Spleen (tissue), 11 donors: ENCODE measurements at regions not wholly inside any gene's neighbourhood (a gene's known extent, or its start where the extent isn't known, plus 50 kb on each side); places are given as distances from the start of the nearest gene placed in this dataset.
"Not testable (repeated sequence)": the region's sequence is repeated elsewhere in the genome, so short reads cannot be mapped to it uniquely, and the experiment has no call there.

Experiments used
- DNase-seq: peaks from one replicate; pipeline ENCODE4 v3.0.0-alpha.2; 2020
- H3K27ac ChIP-seq, 8 donors: fragments of 200-600 bp; sonication (generic) in 7 of 8; 1 replicate in 4 of 8; 2 replicates in 4 of 8; pipeline versions ENCODE4 v1.5.0 to v1.8.0; 2016 to 2021; ENCODE audit warnings: inconsistent platforms in 4 of 8, mild to moderate bottlenecking in 4 of 8, moderate library complexity in 1 of 8
- H3K27me3 ChIP-seq, 7 donors: fragments of 200-600 bp; sonication (generic) in 6 of 7; replicated peaks in 1 of 7; 1 replicate in 4 of 7; 2 replicates in 3 of 7; pipeline versions ENCODE4 v1.5.0 to v1.8.0; 2016 to 2021; ENCODE audit warnings: inconsistent platforms in 3 of 7, mild to moderate bottlenecking in 1 of 7
- H3K36me3 ChIP-seq, 6 donors: fragments of 200-600 bp; sonication (generic) in 5 of 6; 1 replicate in 4 of 6; 2 replicates in 2 of 6; pipeline versions ENCODE4 v1.5.0 to v1.8.0; 2016 to 2021; ENCODE audit warnings: inconsistent platforms in 2 of 6
- H3K4me1 ChIP-seq, 6 donors: fragments of 200-600 bp; sonication (generic) in 5 of 6; 1 replicate in 3 of 6; 2 replicates in 3 of 6; pipeline versions ENCODE4 v1.5.0 to v1.8.0; 2016 to 2021; ENCODE audit warnings: inconsistent platforms in 3 of 6
- H3K4me3 ChIP-seq, 8 donors: fragments of 200-600 bp; sonication (generic) in 7 of 8; 1 replicate in 4 of 8; 2 replicates in 4 of 8; pipeline versions ENCODE4 v1.5.0 to v1.8.0; 2016 to 2021; ENCODE audit warnings: inconsistent platforms in 4 of 8, mild to moderate bottlenecking in 4 of 8, moderate library complexity in 2 of 8
- H3K9me3 ChIP-seq, 8 donors: fragments of 200-600 bp; sonication (generic) in 7 of 8; 1 replicate in 4 of 8; 2 replicates in 4 of 8; pipeline versions ENCODE4 v1.5.0 to v1.8.0; 2016 to 2021; ENCODE audit warnings: inconsistent platforms in 4 of 8
- CTCF ChIP-seq, 11 experiments: fragments of 200-600 bp in 7 of 11; fragments of 450-650 bp in 4 of 11; sonication (generic) in 4 of 11; IDR thresholded peaks in 8 of 11; conservative IDR thresholded peaks in 3 of 11; 1 replicate in 7 of 11; 2 replicates in 4 of 11; pipeline versions ENCODE4 v1.4.0 to v1.8.0; 2016 to 2021; ENCODE audit warnings: antibody characterized with exemption in 11 of 11, inconsistent platforms in 4 of 11, mild to moderate bottlenecking in 1 of 11
- POLR2A ChIP-seq, 3 donors: fragments of 450-650 bp; IDR thresholded peaks; one replicate each; pipeline ENCODE4 v1.5.1; 2017; ENCODE audit warnings: antibody characterized with exemption in 3 of 3, mild to moderate bottlenecking in 1 of 3
- POLR2AphosphoS5 ChIP-seq, 3 donors: sonication (generic); formaldehyde crosslinking; IDR thresholded peaks; one replicate each; pipeline ENCODE4 v1.5.1; 2017; ENCODE audit warnings: antibody characterized with exemption in 3 of 3
- WGBS, 5 donors: extraction: QIAGEN DNeasy Blood & Tissue Kit in 3 of 5; methylation state at CpG; one replicate each; pipeline versions ENCODE4 v1.1.5 to v1.1.7; 2013 to 2018; 5-methylcytosine and 5-hydroxymethylcytosine counted together
- intact Hi-C: fragments of 100-400 bp; cut with DNase I; formaldehyde crosslinking; loops from one replicate; pipeline ENCODE4 v1.15.0; 2023; ENCODE audit warnings: low total_unique reads
- donor health status: healthy with polysubstance abuse.
- donor health status: DM: no; HTN: no; CAD: no; lungs with moderate emphysema.
- donor health status: DM: no; HTN: no; CAD: no.
- donor health status: Bipolar disorder and iron deficiency.
- donor health status: healthy.
- donor health status: DM: no; HTN: no; CAD: no.
- donor health status: DM: yes; HTN: yes; CAD: no.

GRCh38 chr7:46054272-46054671, 133.2 kb upstream of the IGFBP3 start:
- no peaks in the 10 kb centered on the region for H3K9me3 ChIP-seq
- intact Hi-C loops: no loop called here
- DNase-seq: no peak
- H3K36me3 ChIP-seq: no peaks in the 10 kb centered on the region
- H3K4me3 ChIP-seq: no peak overlapping the region
- 30 to 48% (median 36%) methylated on average over 2 of the region's 2 CpGs for WGBS, 5 donors
- no peaks in the 10 kb centered on the region for H3K4me1 ChIP-seq
- no peak for TF ChIP-seq POLR2A (IDR thresholded peaks at IDR 0.05)
- no peak for TF ChIP-seq CTCF (IDR thresholded peaks at IDR 0.05 in 8 of 11, conservative IDR thresholded peaks at IDR 0.05 in 3 of 11)
- TF ChIP-seq POLR2AphosphoS5 (IDR thresholded peaks at IDR 0.05): no peak
- peak overlapping the region in 2 of 8 donors; percentile 29 to 46 for H3K27ac ChIP-seq
- no peaks in the 10 kb centered on the region for H3K27me3 ChIP-seq

- 82 to 91% (median 84%) methylated on average over 9 of the region's 9 CpGs for WGBS, 5 donors
- H3K9me3 ChIP-seq: no peaks in the 10 kb centered on the region
- H3K27ac ChIP-seq: no peak overlapping the region
- no peaks in the 10 kb centered on the region for H3K36me3 ChIP-seq
- TF ChIP-seq POLR2AphosphoS5 (IDR thresholded peaks at IDR 0.05) (no peak), POLR2A (IDR thresholded peaks at IDR 0.05) (no peak), CTCF (IDR thresholded peaks at IDR 0.05 in 8 of 11, conservative IDR thresholded peaks at IDR 0.05 in 3 of 11) (no peak)
- no peak for DNase-seq
- intact Hi-C loops: no loop called here
- no peak overlapping the region for H3K4me3 ChIP-seq
- H3K27me3 ChIP-seq: no peaks in the 10 kb centered on the region
- H3K4me1 ChIP-seq: no peaks in the 10 kb centered on the region
Observed at GRCh38 chr7:46047581-46047980, 126.5 kb upstream of the IGFBP3 start.

GRCh38 chr7:46043338-46043737, 122.3 kb upstream of the IGFBP3 start:
- intact Hi-C loops, H3K4me3 ChIP-seq, DNase-seq, H3K27ac ChIP-seq, H3K36me3 ChIP-seq, H3K27me3 ChIP-seq, H3K9me3 ChIP-seq, H3K4me1 ChIP-seq: not testable (repeated sequence)
- 55 to 82% (median 67%) methylated on average over 6 of the region's 6 CpGs for WGBS, 5 donors

GRCh38 chr7:46039813-46040212, 118.7 kb upstream of the IGFBP3 start:
- 82 to 88% (median 85%) methylated on average over 1 of the region's 1 CpG for WGBS, 5 donors
- H3K4me3 ChIP-seq, H3K27ac ChIP-seq, DNase-seq, intact Hi-C loops, H3K36me3 ChIP-seq, H3K4me1 ChIP-seq, H3K27me3 ChIP-seq, H3K9me3 ChIP-seq: not testable (repeated sequence)

GRCh38 chr7:46035166-46035565, 114.1 kb upstream of the IGFBP3 start:
- no peak for TF ChIP-seq POLR2A (IDR thresholded peaks at IDR 0.05)
- TF ChIP-seq POLR2AphosphoS5 (IDR thresholded peaks at IDR 0.05): no peak
- no peak for TF ChIP-seq CTCF (IDR thresholded peaks at IDR 0.05 in 8 of 11, conservative IDR thresholded peaks at IDR 0.05 in 3 of 11)
- Histone ChIP-seq H3K4me3 (no peak overlapping the region), H3K27ac (no peak overlapping the region), H3K4me1 (no peaks in the 10 kb centered on the region), H3K36me3 (no peaks in the 10 kb centered on the region), H3K27me3 (no peaks in the 10 kb centered on the region), H3K9me3 (no peaks in the 10 kb centered on the region)
- DNase-seq: no peak
- intact Hi-C loops: no loop called here
- WGBS, 5 donors: 85 to 100% (median 94%) methylated on average over 1 of the region's 1 CpG
